ENCODE measurements at regions not wholly inside any gene's neighbourhood (a gene's known extent, or its start where the extent isn't known, plus 50 kb on each side); places are given as distances from the start of the nearest gene placed in this dataset.

- CTCF ChIA-PET = no interaction called here
Measured at GRCh38 chr14:87044807-87045206, 948.2 kb downstream of the GALC start.

More at GRCh38 chr14:87044807-87045206, 948.2 kb downstream of the GALC start:
- H2AFZ ChIP-seq (ENCODE audit: low read depth, low read length) = no peak overlapping the region
- no peak for DNase-seq (ENCODE audit: low read depth, low spot score)
- dilution Hi-C loops (cut with MboI; ENCODE audit: extremely low pct_ligation_motif_present, low sequenced_read_pairs) = no loop called here
- BruUV-seq (replicated peaks) = no TSS peak
- H3K9me3 ChIP-seq (replicated peaks; ENCODE audit: control insufficient read depth, insufficient read depth, low read length) = peaks cover 5% of the 10 kb centered on the region
- H3K4me1 ChIP-seq (ENCODE audit: control insufficient read depth, extremely low read depth, insufficient read depth, low read length) = no peaks in the 10 kb centered on the region
- intact Hi-C loops (cut with micrococcal nuclease) = no loop called here
- no peaks in the 10 kb centered on the region for H3K27me3 ChIP-seq (ENCODE audit: control insufficient read depth in 2 of 2, insufficient read depth in 2 of 2, low read length in 2 of 2)
- POLR2A ChIA-PET = no interaction called here
- H3K9ac ChIP-seq (replicated peaks; ENCODE audit: extremely low read depth, insufficient read depth, low read length) = no peak overlapping the region
- no peak overlapping the region for H3K4me2 ChIP-seq (ENCODE audit: insufficient read depth, low read length)
- H3K27ac ChIP-seq (ENCODE audit: insufficient read depth, low read depth, low read length) = no peak overlapping the region
- H3K4me3 ChIP-seq (replicated peaks in 1 of 3; ENCODE audit: insufficient read depth in 1 of 3, low read depth in 1 of 3, low read length in 3 of 3) = no peak overlapping the region
- no peak for FAIRE-seq
- no peaks in the 10 kb centered on the region for H3K36me3 ChIP-seq (ENCODE audit: control insufficient read depth in 2 of 2, extremely low read depth in 1 of 2, insufficient read depth in 2 of 2, low read length in 2 of 2)
- TF ChIP-seq MYC (IDR thresholded peaks at IDR 0.05; ENCODE audit: low read depth, low read length) = no peak
- no peak for TF ChIP-seq POLR2AphosphoS5 (IDR thresholded peaks at IDR 0.05; ENCODE audit: insufficient read depth, low read depth, low read length)
- no peak for TF ChIP-seq GATA2 (IDR thresholded peaks at IDR 0.05; ENCODE audit: insufficient read depth, insufficient read length, low read depth, low read length)
- TF ChIP-seq FOS (IDR thresholded peaks at IDR 0.05; ENCODE audit: borderline replicate concordance, insufficient read depth, low read length) = no peak
- no peak for TF ChIP-seq POLR2A (IDR thresholded peaks at IDR 0.05; ENCODE audit: low read depth, low read length)
- TF ChIP-seq JUN (IDR thresholded peaks at IDR 0.05; ENCODE audit: borderline replicate concordance, insufficient read depth, insufficient read length, low read depth) = no peak
- TF ChIP-seq MAX (IDR thresholded peaks at IDR 0.05; ENCODE audit: insufficient read depth, insufficient read length) = no peak
- TF ChIP-seq CTCF (IDR thresholded peaks at IDR 0.05; ENCODE audit: extremely low read depth in 1 of 2, insufficient read depth in 1 of 2, low read depth in 1 of 2, low read length in 2 of 2) = no peak
- TF ChIP-seq EZH2 (IDR thresholded peaks at IDR 0.05; ENCODE audit: borderline replicate concordance, low read depth, low read length, severe bottlenecking) = no peak
- H3K79me2 ChIP-seq (ENCODE audit: control insufficient read depth, insufficient read depth, low read length) = no peaks in the 10 kb centered on the region
- H3K9me1 ChIP-seq (replicated peaks; ENCODE audit: control insufficient read depth, extremely low read depth, insufficient read depth, low read length) = no peaks in the 10 kb centered on the region
- no peaks in the 10 kb centered on the region for H4K20me1 ChIP-seq (replicated peaks; ENCODE audit: control insufficient read depth, extremely low read depth, insufficient read depth, low read length)
